Lower leg skin (tissue), 3 donors: ENCODE measurements at regions not wholly inside any gene's neighbourhood (a gene's known extent, or its start where the extent isn't known, plus 50 kb on each side); places are given as distances from the start of the nearest gene placed in this dataset.

ENCODE experiments used
- POLR2A ChIP-seq, 2 donors: fragments of 450-650 bp; IDR thresholded peaks; one replicate each; pipeline ENCODE4 v1.6.1; 2016 to 2017; ENCODE audit warnings: antibody characterized with exemption in 2 of 2, mild to moderate bottlenecking in 1 of 2, moderate library complexity in 1 of 2
- TF ChIP-seq, protein P1 (sequence below), 3 donors: fragments of 450-650 bp; IDR thresholded peaks; one replicate each; pipeline ENCODE4 v1.5.1; 2016; ENCODE audit warnings: antibody characterized with exemption in 3 of 3, mild to moderate bottlenecking in 3 of 3, moderate library complexity in 2 of 3

DNA sequence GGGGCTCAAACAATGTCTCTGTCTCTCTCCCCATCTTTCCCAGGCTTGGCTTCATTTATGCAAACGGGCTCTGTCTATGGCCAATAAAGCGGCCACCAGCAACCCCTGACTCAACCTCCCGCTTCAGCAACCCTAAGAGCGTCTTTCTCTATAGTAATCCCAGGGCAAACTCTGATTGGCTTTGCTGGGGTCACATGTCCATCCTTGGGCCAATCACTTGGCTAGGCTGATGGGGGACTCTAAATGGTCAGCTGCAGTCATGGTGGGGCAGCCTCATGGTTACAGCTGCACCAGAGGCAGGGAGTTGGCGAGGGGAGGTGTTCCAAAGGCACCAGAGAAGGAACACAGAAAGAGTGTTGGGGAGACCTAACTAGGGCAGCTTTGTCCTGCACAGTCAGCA, 68.5 kb upstream of the BLCAP start:
- TF ChIP-seq, protein P1, sequence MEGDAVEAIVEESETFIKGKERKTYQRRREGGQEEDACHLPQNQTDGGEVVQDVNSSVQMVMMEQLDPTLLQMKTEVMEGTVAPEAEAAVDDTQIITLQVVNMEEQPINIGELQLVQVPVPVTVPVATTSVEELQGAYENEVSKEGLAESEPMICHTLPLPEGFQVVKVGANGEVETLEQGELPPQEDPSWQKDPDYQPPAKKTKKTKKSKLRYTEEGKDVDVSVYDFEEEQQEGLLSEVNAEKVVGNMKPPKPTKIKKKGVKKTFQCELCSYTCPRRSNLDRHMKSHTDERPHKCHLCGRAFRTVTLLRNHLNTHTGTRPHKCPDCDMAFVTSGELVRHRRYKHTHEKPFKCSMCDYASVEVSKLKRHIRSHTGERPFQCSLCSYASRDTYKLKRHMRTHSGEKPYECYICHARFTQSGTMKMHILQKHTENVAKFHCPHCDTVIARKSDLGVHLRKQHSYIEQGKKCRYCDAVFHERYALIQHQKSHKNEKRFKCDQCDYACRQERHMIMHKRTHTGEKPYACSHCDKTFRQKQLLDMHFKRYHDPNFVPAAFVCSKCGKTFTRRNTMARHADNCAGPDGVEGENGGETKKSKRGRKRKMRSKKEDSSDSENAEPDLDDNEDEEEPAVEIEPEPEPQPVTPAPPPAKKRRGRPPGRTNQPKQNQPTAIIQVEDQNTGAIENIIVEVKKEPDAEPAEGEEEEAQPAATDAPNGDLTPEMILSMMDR (IDR thresholded peaks at IDR 0.05), result no peak
- TF ChIP-seq POLR2A (IDR thresholded peaks at IDR 0.05), result no peak
